Fibroblast of lung (primary cell): ENCODE measurements at regions not wholly inside any gene's neighbourhood (a gene's known extent, or its start where the extent isn't known, plus 50 kb on each side); places are given as distances from the start of the nearest gene placed in this dataset.

Source experiments
- DNase-seq, 2 donors: peaks; one replicate each; pipeline versions ENCODE4 v3.0.0 to v3.0.0-alpha.2; 2010; ENCODE audit warnings: low read depth in 2 of 2
- H2AFZ ChIP-seq: 2 replicates; pipeline ENCODE4 v1.5.1; 2012; ENCODE audit warnings: low read length, control low read depth, inconsistent platforms
- H3K27ac ChIP-seq: 2 replicates; pipeline ENCODE4 v1.5.1; 2011; ENCODE audit warnings: low read length, control low read depth; ENCODE audit not compliant: insufficient read depth
- H3K27me3 ChIP-seq: 2 replicates; pipeline ENCODE4 v1.5.1; 2011; ENCODE audit warnings: mild to moderate bottlenecking, low read length; ENCODE audit not compliant: control insufficient read depth, insufficient read depth
- H3K36me3 ChIP-seq: 2 replicates; pipeline ENCODE4 v1.5.1; 2011; ENCODE audit warnings: low read length; ENCODE audit not compliant: control insufficient read depth, insufficient read depth
- H3K4me1 ChIP-seq: 2 replicates; pipeline ENCODE4 v1.5.1; 2011; ENCODE audit warnings: low read length; ENCODE audit not compliant: control insufficient read depth, insufficient read depth; ENCODE audit errors: extremely low read depth
- H3K4me2 ChIP-seq: 2 replicates; pipeline ENCODE4 v1.5.1; 2011; ENCODE audit warnings: low read length, control low read depth; ENCODE audit not compliant: insufficient read depth; ENCODE audit errors: extremely low read depth
- H3K4me3 ChIP-seq, 4 experiments: fragments of 200-600 bp in 1 of 4; sonication (generic) in 1 of 4; replicated peaks in 1 of 4; 2 replicates each; pipeline ENCODE4 v1.5.1; 2011 to 2016; ENCODE audit warnings: low read length in 4 of 4, low read depth in 3 of 4, mild to moderate bottlenecking in 3 of 4, control low read depth in 2 of 4, inconsistent platforms in 1 of 4, mixed read lengths in 1 of 4; ENCODE audit not compliant: insufficient read depth in 1 of 4; ENCODE audit errors: control extremely low read depth in 1 of 4
- H3K79me2 ChIP-seq: 2 replicates; pipeline ENCODE4 v1.5.1; 2012; ENCODE audit warnings: mild to moderate bottlenecking, low read length, inconsistent platforms; ENCODE audit not compliant: control insufficient read depth, insufficient read depth
- H3K9ac ChIP-seq: 2 replicates; pipeline ENCODE4 v1.5.1; 2011; ENCODE audit warnings: mild to moderate bottlenecking, low read length, control low read depth; ENCODE audit not compliant: insufficient read depth
- H3K9me3 ChIP-seq: 2 replicates; pipeline ENCODE4 v1.5.1; 2012; ENCODE audit warnings: low read depth, low read length; ENCODE audit not compliant: control insufficient read depth, insufficient read depth
- H4K20me1 ChIP-seq: 2 replicates; pipeline ENCODE4 v1.5.1; 2011; ENCODE audit warnings: low read length; ENCODE audit not compliant: control insufficient read depth, insufficient read depth; ENCODE audit errors: extremely low read depth
- EZH2 ChIP-seq: IDR thresholded peaks from 2 replicates; pipeline ENCODE4 v1.5.1; 2012; ENCODE audit warnings: low read length, control low read depth, mild to moderate bottlenecking; ENCODE audit errors: missing control alignments
- TF ChIP-seq, protein P1 (sequence below), 2 donors: IDR thresholded peaks in 1 of 2; conservative IDR thresholded peaks in 1 of 2; 1 replicate in 1 of 2; 2 replicates in 1 of 2; pipeline ENCODE4 v1.5.1; 2011 to 2012; ENCODE audit warnings: low read length in 2 of 2, control low read depth in 1 of 2, inconsistent platforms in 1 of 2, low read depth in 1 of 2, mild to moderate bottlenecking in 1 of 2

DNA sequence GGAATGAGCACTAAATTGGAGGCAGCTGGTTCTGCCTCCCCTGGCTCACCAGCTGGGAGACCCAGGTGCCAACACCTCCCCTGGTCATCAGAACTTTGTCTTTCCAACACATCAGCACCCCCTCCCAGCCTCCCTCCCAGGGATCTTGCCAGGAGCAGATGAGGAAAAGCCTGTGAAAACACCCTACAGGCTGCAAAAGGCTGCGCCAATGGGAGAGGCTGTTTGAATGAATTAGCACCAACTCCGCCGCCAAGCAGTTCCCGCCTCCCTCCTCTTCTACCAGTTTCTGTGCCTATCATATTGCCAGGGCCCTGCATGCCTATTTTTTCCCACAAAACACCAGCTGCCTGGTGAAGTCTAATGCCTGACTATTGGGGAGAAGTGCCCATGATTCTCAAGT, 137.0 kb downstream of the AIPL1 start:
- no peak overlapping the region for H3K4me2 ChIP-seq
- H2AFZ ChIP-seq: no peak overlapping the region
- no peak overlapping the region for H3K27ac ChIP-seq
- no peaks in the 10 kb centered on the region for H4K20me1 ChIP-seq
- no peak for DNase-seq
- H3K36me3 ChIP-seq: no peaks in the 10 kb centered on the region
- no peaks in the 10 kb centered on the region for H3K79me2 ChIP-seq
- H3K4me1 ChIP-seq: no peaks in the 10 kb centered on the region
- no peak overlapping the region for H3K4me3 ChIP-seq
- TF ChIP-seq, protein P1, sequence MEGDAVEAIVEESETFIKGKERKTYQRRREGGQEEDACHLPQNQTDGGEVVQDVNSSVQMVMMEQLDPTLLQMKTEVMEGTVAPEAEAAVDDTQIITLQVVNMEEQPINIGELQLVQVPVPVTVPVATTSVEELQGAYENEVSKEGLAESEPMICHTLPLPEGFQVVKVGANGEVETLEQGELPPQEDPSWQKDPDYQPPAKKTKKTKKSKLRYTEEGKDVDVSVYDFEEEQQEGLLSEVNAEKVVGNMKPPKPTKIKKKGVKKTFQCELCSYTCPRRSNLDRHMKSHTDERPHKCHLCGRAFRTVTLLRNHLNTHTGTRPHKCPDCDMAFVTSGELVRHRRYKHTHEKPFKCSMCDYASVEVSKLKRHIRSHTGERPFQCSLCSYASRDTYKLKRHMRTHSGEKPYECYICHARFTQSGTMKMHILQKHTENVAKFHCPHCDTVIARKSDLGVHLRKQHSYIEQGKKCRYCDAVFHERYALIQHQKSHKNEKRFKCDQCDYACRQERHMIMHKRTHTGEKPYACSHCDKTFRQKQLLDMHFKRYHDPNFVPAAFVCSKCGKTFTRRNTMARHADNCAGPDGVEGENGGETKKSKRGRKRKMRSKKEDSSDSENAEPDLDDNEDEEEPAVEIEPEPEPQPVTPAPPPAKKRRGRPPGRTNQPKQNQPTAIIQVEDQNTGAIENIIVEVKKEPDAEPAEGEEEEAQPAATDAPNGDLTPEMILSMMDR (conservative IDR thresholded peaks at IDR 0.05 in 1 of 2, IDR thresholded peaks at IDR 0.05 in 1 of 2; ENCODE audit: low read depth in 1 of 2, low read length in 2 of 2): no peak
- TF ChIP-seq EZH2: no peak
- no peaks in the 10 kb centered on the region for H3K27me3 ChIP-seq
- no peaks in the 10 kb centered on the region for H3K9me3 ChIP-seq
- no peak overlapping the region for H3K9ac ChIP-seq

DNA sequence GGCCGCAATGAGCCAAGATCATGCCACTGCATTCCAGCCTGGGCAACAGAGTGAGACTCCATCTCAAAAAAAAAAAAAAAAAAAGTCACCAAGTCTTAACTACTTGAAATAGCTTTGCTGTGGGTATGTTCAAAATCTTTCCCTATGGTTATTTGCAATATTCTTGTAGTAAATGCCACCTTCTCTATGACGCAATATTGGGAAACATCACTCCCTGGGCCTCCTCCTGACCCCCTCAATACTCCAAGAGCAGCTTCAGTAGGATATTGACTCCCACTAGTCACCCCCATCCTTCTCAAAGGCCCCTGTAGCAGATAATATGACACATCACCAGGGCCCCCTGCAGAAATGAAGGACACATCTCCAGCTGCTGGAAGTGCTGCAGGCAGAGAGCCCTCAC, 137.8 kb downstream of the AIPL1 start:
- TF ChIP-seq, protein P1 (conservative IDR thresholded peaks at IDR 0.05 in 1 of 2, IDR thresholded peaks at IDR 0.05 in 1 of 2; ENCODE audit: low read depth in 1 of 2, low read length in 2 of 2): no peak
- no peak for TF ChIP-seq EZH2
- no peak overlapping the region for H3K4me2 ChIP-seq
- H3K27ac ChIP-seq: no peak overlapping the region
- no peak overlapping the region for H2AFZ ChIP-seq
- no peaks in the 10 kb centered on the region for H3K79me2 ChIP-seq
- no peak overlapping the region for H3K4me3 ChIP-seq
- H3K9ac ChIP-seq: no peak overlapping the region
- H4K20me1 ChIP-seq: no peaks in the 10 kb centered on the region
- no peaks in the 10 kb centered on the region for H3K27me3 ChIP-seq
- no peaks in the 10 kb centered on the region for H3K36me3 ChIP-seq
- DNase-seq: no peak
- no peaks in the 10 kb centered on the region for H3K4me1 ChIP-seq
- no peaks in the 10 kb centered on the region for H3K9me3 ChIP-seq

GRCh38 chr17:6290488-6291196, 144.3 kb downstream of the AIPL1 start:
- no peaks in the 10 kb centered on the region for H3K79me2 ChIP-seq
- H3K9ac ChIP-seq: no peak overlapping the region
- H3K9me3 ChIP-seq: no peaks in the 10 kb centered on the region
- H4K20me1 ChIP-seq: no peaks in the 10 kb centered on the region
- H3K36me3 ChIP-seq: no peaks in the 10 kb centered on the region
- DNase-seq: no peak
- H3K27ac ChIP-seq: no peak overlapping the region
- H2AFZ ChIP-seq: no peak overlapping the region
- no peaks in the 10 kb centered on the region for H3K4me1 ChIP-seq
- no peak overlapping the region for H3K4me2 ChIP-seq
- TF ChIP-seq EZH2: no peak
- TF ChIP-seq, protein P1 (conservative IDR thresholded peaks at IDR 0.05 in 1 of 2, IDR thresholded peaks at IDR 0.05 in 1 of 2; ENCODE audit: low read depth in 1 of 2, low read length in 2 of 2): no peak
- H3K27me3 ChIP-seq: no peaks in the 10 kb centered on the region
- no peak overlapping the region for H3K4me3 ChIP-seq
